Sigmoid colon (tissue), 4 donors: ENCODE measurements at regions not wholly inside any gene's neighbourhood (a gene's known extent, or its start where the extent isn't known, plus 50 kb on each side); places are given as distances from the start of the nearest gene placed in this dataset.

Source experiments
- CTCF ChIP-seq, 4 experiments: fragments of 450-650 bp in 3 of 4; fragments of 200-600 bp in 1 of 4; IDR thresholded peaks; one replicate each; pipeline ENCODE4 v1.5.1; 2016 to 2019; ENCODE audit warnings: antibody characterized with exemption in 4 of 4, mild to moderate bottlenecking in 3 of 4, moderate library complexity in 2 of 4
- POLR2A ChIP-seq, 2 donors: fragments of 450-650 bp; IDR thresholded peaks; one replicate each; pipeline ENCODE4 v1.6.1; 2016; ENCODE audit warnings: antibody characterized with exemption in 2 of 2, mild to moderate bottlenecking in 2 of 2, moderate library complexity in 2 of 2
- POLR2AphosphoS5 ChIP-seq, 4 donors: sonication (generic); formaldehyde crosslinking; IDR thresholded peaks; one replicate each; pipeline ENCODE4 v1.6.1; 2017; ENCODE audit warnings: antibody characterized with exemption in 4 of 4

- TF ChIP-seq POLR2AphosphoS5 (IDR thresholded peaks at IDR 0.05), result no peak
- no peak for TF ChIP-seq CTCF (IDR thresholded peaks at IDR 0.05)
- TF ChIP-seq POLR2A (IDR thresholded peaks at IDR 0.05), result no peak
Observed at GRCh38 chr15:62430552-62430951, 265.5 kb upstream of the C2CD4B start.
